ENCODE measurements at regions not wholly inside any gene's neighbourhood (a gene's known extent, or its start where the extent isn't known, plus 50 kb on each side); places are given as distances from the start of the nearest gene placed in this dataset.

GRCh38 chr3:110530902-110531301 is 540.7 kb upstream of the NECTIN3 start:
- no peak for DNase-seq (ENCODE audit: low read depth)

DNA sequence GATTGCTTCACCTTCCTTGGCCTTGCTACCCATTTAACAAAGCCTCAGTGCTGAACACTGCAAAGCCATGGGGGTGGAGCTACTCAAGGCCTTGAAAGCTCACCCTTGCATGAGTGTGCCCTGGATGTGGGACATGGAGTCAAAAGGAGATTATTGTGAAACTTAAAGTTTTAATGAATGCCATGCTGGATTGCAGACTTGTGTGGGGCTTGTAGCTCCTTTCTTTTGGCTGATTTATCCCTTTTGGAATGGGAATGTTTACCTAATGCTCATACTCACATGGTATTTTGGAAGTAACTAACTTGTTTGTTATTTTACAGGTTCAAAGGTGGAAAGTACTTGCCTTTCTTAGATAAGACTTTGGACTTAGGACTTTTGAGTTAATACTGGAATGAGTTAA is 538.5 kb upstream of the NECTIN3 start:
- no peak for DNase-seq (ENCODE audit: low read depth)

DNA sequence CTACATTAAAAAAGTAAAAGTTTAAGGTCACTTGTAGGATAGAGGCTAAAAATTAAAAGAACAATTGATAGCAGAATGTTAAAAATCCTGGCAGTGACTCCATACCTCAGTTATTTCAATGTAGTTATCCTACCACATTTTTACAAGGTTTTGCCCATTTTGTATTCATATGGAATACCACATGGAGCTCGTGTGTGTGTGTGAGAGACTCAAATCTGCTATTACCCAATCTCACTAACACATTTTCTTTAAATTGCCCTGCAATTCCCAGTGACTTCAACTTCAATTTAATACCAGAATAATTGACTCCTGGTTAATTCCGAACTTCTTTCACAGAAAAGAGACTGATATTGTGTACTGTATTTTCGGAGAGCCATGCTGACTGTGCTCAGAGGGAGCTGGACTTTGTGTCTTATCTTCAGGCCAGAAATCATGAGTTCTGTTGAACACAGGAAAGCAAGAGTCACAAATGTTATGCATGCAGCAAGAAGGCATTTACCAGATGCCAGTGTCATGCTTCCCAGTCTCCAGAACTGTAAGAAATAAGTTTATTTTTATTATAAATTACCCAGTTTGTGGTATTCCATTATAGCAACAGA is 529.0 kb upstream of the NECTIN3 start:
- DNase-seq (ENCODE audit: low read depth) = no peak

DNA sequence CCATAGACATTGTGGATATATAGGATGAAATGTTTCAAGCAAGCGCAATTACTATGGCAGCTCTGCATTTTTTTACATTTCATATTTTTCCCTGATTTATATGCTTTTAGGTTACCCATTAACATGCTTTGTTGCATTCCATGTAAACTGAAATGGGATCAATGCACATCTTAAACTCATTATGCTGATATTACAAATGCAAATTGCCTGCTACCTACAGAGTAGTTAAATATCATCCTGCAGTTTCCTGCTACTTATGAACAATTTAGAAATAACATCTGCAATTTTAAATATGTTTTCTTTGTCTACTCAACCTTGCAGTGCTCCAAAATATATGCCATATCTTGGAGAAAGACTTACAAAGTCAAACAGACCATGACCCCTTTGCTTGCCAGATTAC is 526.9 kb upstream of the NECTIN3 start:
- no peak for DNase-seq (ENCODE audit: low read depth)

DNA sequence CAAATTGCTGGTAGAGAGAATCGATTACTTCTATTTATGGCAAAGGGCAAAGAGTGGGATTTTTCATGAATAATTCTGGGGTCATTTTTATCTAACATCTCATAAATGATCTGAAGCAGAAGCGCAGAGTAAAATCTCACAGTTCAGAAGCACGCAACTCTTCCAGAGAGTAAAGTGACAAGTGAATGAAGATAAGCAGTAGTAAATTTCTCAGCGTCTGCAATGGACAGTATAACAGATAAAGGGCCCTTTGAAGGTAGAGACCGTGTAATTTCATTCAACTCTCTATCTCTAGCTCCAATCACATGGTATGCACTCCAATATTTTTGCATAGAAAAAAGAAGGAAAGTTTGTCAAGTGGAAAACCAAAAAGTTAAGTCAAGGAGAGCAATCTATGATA is 521.1 kb upstream of the NECTIN3 start:
- DNase-seq (ENCODE audit: low read depth) = no peak

- no peak for DNase-seq (ENCODE audit: low read depth)
These were observed 509.0 kb upstream of the NECTIN3 start for GRCh38 chr3:110562621-110563020.

DNA sequence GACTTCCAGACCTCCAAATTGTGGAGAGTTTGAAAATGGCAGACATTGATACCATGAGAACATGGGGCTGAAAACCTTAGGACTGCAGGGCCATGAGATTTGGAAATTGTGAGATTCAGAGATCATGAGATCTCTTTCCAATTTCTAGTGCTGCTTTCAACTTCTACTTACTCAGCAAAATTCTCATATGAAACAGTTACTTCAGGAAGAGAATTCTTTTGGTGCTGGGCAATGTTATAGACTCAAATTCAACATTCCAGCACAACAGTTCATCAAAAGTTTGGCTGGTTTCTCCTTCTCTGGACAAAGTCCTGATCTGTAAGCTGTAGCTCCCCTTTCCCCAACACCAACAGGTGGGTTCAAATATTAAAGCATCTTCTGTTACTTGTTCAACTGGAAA is 506.9 kb upstream of the NECTIN3 start:
- DNase-seq (ENCODE audit: low read depth) = no peak

DNA sequence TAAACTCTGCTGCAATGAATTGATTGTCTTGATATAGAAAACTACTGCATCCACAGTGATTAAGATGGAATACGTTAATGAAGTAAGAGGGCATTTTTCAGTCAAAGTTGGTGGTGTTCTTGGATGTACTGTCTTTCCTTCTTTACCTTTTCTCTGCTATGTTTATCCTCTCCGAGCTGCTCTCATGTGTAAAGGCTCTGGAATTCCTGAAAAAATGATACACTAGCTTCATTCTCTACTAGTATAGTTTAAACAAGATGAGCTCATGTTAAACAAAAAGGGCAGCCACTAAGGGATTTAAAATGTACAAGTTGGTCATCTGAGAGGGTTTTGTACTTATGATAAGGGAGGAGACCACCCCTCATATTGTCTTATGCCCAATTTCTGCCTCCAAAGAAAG is 504.6 kb upstream of the NECTIN3 start:
- DNase-seq (ENCODE audit: low read depth) = no peak

- no peak for DNase-seq (ENCODE audit: low read depth)
These were observed 503.4 kb upstream of the NECTIN3 start for GRCh38 chr3:110568246-110568645.

- DNase-seq (ENCODE audit: low read depth) = no peak
These were observed 502.5 kb upstream of the NECTIN3 start for GRCh38 chr3:110569073-110569472.

DNA sequence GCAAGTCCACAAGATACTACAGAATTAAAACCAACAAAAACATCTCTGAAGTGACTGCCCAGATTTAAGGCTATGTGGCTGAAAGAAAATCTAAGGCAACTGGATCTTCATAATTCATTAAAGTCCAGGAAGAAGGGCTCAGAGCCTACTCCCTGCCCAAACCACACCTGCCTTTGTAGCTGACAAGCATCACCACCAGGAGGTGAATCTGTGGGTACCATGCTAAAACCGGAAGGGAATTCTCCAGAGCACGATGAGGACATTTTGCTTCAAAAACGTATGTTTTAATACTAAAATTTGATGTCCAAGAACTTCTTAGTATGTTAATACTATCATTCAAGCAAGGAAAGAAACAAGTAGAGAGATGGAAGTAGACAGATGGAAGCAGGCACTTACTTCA is 495.9 kb upstream of the NECTIN3 start:
- no peak for DNase-seq (ENCODE audit: low read depth)

DNA sequence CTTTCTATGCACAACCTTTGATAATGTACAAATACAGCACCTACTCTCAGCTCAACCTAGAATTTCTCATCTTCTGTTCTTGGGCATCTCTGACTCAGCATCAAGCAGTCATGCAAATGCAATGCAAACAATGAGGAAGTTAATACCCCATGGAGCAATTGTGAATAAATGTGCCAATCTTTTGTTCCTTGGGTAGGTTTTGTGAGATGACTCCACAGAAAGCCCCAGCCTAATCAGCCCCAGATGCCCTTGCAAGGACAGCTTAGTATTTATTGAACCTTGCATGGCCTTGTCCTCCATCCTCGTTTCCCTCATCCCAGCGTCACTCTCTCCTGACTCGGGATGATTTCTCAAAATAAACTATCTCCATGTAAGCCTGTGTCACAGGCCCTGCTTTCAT is 494.7 kb upstream of the NECTIN3 start:
- DNase-seq (ENCODE audit: low read depth) = no peak

- no peak for DNase-seq (ENCODE audit: low read depth)
These were observed 493.8 kb upstream of the NECTIN3 start for GRCh38 chr3:110577854-110578253.

- no peak for DNase-seq (ENCODE audit: low read depth)
These were observed 491.6 kb upstream of the NECTIN3 start for GRCh38 chr3:110579840-110580550.

DNA sequence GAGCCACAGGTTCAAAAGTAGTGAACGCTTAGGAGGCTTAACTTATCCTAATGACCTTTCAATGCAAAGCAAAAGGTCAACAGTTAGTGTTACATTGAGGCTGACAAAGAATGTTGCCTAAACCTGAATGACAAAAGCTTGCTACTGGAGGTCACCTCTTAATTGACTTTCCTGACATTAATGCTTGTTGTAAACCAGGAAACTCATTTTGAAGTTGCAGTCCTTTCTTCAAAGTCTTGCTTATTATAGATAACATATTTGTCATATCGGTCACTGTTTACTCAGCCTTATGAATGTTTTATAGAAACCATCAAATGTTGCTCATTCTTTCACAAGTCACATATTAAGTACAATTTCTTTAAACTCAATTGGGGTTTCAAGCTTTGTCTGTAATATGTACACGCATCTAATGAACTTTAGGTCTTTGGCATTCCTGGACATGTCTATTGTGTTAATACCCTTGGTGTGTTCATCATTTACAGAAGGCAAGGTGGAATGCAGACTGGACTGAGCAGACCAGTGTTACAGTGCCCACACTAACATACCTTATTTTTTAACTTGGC is 488.2 kb upstream of the NECTIN3 start:
- no peak for DNase-seq (ENCODE audit: low read depth)

DNA sequence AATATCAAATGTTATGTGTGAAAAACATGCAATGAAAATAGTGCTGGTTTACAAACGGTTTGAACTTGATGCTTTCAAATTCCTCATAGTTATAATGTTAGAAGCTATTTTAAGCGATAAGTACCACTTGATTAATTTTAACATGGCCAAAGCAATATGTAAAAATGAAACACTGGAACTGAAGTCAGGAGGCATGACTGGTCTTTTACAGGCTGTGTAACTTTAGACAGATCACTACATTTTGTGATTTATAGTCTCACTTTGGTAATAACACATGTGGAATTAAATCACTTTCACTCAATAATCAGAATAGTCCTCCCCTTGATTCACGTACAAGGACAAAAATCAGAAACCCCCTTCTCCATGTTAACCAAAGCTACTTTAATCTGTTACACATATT is 482.7 kb upstream of the NECTIN3 start:
- no peak for DNase-seq (ENCODE audit: low read depth)

DNA sequence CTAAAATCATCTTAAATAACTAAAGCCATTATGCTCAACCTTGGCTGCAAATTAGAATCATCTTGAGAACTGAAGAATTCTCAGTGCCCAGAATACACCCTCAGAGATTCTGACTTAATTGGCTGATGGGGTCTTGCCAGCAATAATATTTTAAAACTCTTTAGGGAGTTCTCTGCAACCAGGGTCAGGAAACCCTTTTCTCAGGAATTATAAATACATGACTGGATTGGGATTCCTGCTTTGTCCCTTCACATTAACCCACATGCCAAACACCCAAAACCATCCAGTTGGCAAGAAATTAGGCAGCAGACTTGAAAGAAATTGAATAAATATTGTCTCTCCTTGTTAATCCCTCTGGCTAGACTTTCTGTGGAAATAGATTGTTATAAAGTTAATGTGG is 482.3 kb upstream of the NECTIN3 start:
- DNase-seq (ENCODE audit: low read depth) = no peak

DNA sequence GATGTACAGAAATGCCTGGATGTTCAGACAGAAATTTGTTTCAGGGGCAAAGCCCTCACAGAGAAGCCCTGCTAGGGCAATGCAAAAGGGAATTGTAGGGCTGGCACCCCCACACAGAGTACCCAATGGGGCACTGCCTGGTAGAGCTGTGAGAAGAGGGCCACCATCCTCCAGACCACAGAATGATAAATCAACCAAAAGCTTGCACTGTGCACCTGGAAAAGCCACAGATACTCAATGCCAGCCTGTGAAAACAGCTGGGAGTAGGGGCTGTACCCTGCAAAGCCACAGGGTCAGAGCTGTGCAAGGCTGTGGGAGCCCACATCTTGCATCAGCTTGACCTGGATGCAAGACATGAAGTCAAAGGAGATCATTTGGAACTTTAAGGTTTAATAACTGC is 477.9 kb upstream of the NECTIN3 start:
- DNase-seq (ENCODE audit: low read depth) = no peak

DNA sequence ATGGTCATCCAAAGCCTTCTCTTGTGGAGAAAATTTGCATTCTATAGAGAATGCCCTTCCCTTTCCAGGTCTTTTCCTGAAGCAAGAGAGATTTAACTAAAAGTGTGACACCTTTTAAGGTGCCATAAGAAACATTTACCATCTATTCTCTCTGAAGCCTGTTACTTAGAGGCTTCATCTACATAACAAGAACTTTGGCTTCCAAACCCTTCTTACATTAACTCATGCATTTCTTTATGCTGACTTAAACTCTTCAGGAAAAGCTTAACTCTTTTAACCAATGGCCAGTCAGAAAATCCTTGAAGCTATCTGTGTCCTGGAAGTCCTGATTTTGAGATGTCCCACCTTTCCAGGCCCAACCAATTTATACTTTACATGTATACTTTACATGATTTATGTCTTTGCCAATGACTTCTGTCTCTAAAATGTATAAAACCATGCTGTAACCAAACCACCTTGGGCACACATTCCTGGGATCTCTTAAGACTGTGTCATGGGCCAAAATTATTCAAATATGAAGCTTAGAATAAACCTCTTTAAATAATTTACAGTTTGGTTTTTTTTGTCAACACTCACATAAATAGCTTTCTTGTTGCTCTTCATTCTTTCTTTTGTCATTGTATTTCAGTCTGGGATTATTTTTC is 472.6 kb upstream of the NECTIN3 start:
- no peak for DNase-seq (ENCODE audit: low read depth)

DNA sequence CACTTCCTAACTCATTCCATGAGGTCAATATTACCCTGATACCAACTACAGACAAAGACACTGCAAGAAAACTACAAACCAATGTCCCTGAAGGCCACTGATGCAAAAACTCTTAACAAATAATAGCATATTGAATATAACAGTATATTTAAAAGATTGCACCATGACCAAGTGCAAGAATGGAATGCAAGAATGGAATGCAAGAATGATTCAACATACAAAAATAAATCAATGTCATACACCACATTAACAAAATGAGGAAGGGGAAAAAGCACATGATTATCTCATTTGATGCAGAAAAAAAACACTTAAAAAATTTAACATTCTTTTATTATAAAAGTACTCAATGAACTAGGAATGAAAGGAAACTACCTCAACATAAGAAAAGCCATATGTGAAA is 463.1 kb upstream of the NECTIN3 start:
- no peak for DNase-seq (ENCODE audit: low read depth)

DNA sequence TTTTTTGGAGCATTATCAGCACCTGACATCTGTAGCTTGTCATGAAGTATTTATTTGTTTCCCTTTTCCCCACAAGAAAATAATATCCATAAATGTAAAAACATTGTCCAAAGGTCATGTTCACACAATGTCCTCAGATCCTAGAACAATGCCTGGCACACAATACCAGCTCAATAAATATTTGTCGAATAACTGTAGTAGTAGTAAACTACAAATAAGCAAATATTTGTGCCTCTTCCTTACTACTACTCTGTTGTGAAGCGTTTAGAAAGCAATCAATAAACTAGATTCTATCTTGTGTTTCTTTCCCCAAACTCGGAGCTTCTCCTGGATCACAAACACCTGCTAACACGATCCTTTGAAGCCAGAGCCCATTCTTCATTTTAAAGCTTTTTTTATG is 459.6 kb upstream of the NECTIN3 start:
- DNase-seq (ENCODE audit: low read depth) = no peak

GRCh38 chr3:110614186-110614585 is 457.4 kb upstream of the NECTIN3 start:
- no peak for DNase-seq (ENCODE audit: low read depth)

GRCh38 chr3:110615454-110615853 is 456.2 kb upstream of the NECTIN3 start:
- DNase-seq (ENCODE audit: low read depth) = no peak

Measured in activated T-helper 1 cell treated with Interleukin-2 at 50 U/mL for 16 hours (primary cell).